ENCODE measurements at regions not wholly inside any gene's neighbourhood (a gene's known extent, or its start where the extent isn't known, plus 50 kb on each side); places are given as distances from the start of the nearest gene placed in this dataset.

- TF ChIP-seq CTCF (IDR thresholded peaks at IDR 0.05): no peak
- no peak for TF ChIP-seq EZH2 (IDR thresholded peaks at IDR 0.05; ENCODE audit: borderline replicate concordance, insufficient read depth, low read depth, low read length, poor library complexity, severe bottlenecking)
These were observed 151.0 kb downstream of the TMEM17 start for GRCh38 chr2:62354771-62355561.

All from B cell (primary cell).